Activated CD8-positive, alpha-beta memory T cell treated with anti-CD3 and anti-CD28 coated beads for 24 hours (primary cell): ENCODE measurements at regions not wholly inside any gene's neighbourhood (a gene's known extent, or its start where the extent isn't known, plus 50 kb on each side); places are given as distances from the start of the nearest gene placed in this dataset.
"Not testable (repeated sequence)": the region's sequence is repeated elsewhere in the genome, so short reads cannot be mapped to it uniquely, and the experiment has no call there.

ENCODE experiments used
- DNase-seq: peaks from one replicate; pipeline ENCODE4 v3.0.0-alpha.2; 2020

DNA sequence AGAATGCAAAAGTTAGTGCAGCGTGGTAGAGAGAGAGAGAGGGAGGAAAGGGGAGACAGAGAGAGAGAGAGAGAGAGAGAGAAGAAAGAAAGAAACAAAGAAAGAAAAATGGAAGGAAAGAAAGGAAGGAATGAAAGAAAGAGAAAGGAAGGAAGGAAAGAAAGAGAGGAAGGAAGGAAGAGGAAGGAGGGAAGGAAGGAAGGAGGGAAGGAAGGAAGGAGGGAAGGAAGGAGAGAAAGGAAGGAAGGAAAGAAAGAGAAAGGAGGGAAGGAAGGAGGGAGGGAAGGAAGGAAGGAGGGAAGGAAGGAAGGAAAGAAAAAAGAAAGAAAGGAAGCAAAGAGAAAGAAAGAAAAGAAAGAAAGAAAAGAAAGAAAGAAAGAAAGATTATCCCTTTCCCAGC, 209.8 kb upstream of the MYO3A start:
- DNase-seq, result no peak

DNA sequence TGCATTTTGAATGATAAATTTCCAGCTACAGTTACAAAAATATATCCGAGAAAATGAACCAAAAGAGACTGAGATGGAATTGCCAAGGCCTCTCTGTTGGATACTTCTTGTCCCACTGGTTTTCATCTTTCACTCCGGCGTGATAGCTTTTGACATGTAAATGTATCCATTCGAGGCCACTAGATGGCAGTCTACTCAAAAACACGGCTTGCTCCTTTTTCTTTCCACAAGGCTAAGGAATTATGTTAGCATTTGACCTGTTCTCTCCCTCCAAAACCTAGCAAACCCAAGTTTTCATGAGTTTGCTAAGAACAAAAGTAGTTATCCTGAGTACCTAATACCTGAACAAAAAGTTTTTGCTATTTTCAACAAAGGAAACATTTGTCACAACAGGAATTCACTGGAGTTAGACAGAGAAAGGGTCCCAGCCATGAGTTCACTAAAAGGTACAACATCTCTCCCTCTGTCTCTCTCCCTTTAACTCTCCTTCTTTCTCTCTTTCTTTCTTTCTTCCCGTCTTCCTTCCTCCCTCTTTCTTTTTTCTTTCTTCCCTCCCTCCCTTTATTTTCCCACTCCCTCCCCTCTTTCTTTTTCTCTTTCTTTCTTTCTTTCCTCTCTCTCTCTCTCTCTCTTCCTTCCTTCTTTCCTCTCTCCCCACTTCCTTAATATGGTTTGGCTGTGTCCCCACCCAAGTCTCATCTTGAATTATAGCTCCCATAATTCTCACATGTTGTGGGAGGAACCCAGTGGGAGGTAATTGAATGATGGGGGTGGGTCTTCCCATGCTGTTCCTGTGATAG, 207.9 kb upstream of the MYO3A start:
- DNase-seq, result no peak

DNA sequence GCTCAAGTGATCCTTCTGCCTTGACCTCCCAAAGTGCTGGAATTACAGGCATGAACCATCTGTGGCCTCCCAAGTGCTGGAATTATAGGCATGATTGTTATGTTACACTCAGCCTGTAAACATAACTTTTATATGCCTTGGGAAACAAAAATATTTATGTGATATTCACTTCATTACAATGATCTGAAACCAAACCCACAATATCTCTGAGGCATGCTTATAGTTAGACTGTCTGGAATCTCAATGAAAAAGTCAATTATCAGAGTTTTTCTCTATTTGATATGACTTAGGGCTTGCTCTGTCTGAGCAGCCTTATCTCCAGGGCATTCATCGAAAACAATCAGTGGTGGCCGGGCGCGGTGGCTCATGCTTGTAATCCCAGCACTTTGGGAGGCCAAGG, 195.3 kb upstream of the MYO3A start:
- no peak for DNase-seq

DNA sequence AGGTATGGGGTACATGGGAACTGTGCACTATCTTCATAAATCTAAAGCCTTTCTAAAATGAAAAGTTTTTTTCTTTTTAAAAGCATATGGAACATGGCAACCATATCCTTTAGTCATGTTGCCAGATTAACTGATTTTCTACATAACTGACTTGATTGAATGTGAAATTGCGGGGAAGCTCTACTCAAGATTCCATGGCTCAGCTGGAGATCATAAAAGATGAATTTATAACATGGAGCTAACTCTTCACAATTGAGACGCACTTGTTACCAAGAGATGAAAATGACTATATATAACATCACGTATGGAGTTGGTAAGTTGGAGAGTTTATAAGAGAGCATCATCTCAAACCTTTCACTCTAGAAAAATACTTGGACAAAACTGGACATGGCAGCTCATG, 190.2 kb upstream of the MYO3A start:
- no peak for DNase-seq

DNA sequence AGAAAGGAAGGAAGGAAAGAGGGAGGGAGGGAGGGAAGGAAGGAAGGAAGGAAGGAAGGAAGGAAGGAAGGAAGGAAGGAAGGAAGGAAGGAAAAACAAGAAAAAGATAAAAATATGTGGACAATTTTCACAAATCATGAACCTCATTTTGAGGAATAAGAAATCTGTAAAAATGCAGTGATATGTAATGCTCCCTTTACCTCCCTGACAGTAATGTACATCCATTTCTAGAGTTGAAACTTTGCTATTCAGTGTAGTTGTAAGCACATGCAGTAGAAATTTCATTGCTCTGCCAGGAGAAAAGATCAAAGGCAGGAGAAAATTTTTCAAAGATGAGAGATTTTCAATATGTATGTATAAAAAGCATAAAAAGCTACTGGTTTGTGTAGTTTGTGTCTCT, 189.5 kb upstream of the MYO3A start:
- no peak for DNase-seq

DNA sequence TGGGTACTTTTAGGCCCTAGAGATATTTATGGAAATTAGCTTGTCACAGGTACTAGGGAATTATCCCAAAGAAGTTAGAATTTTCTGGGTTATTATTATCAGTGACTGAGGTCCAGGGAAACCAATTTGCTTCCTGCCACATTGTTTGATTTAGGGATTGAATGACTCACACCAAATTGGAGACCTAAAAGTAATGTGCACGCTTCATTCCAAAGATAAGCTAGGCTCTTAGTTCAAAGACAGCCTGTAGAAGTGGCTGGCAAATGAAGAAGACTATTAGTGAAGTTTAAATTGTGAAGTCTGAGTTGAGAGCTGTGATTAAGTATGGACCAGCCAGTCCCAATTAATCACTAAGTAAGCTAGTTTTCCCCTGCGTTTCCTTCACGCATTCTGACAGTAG, 188.1 kb upstream of the MYO3A start:
- DNase-seq, result no peak

DNA sequence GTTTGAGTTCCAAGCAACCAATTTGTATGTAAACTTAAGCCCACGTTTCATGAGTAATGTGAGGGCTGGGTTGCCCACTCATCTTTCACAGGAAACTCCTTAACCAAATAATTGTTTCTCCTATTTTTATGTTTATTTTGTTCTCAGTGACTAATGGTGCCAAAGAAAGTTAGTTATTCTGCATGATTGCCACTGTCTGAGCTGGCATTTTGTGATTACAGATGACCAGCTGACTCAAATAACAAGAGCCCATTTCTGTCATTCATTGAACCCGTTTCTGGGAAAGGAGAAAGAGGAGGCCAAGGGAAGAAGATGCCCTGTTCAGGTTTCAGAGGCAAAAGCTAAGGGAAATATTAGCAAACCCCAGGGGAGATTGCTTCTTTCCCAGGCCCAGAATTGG, 186.9 kb upstream of the MYO3A start:
- no peak for DNase-seq

DNA sequence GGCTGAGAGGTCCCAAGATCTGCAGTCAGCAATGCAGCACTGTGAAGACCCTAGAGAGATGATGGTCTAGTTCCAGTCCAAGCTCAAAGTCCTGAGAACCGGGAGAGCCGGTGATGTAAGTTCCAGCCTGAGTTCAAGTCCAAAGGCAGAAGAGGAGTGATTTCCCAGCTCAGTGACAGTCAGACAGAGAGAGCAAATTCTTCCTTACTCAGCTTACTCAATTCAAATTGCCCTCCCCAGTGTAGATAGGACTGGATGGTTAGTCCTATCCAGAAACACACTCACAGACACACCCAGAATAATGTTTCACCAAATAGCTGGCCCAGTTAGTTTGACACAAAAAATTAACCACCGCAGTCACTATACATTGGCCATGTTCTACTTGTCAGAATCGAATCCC, 185.5 kb upstream of the MYO3A start:
- DNase-seq, result no peak

DNA sequence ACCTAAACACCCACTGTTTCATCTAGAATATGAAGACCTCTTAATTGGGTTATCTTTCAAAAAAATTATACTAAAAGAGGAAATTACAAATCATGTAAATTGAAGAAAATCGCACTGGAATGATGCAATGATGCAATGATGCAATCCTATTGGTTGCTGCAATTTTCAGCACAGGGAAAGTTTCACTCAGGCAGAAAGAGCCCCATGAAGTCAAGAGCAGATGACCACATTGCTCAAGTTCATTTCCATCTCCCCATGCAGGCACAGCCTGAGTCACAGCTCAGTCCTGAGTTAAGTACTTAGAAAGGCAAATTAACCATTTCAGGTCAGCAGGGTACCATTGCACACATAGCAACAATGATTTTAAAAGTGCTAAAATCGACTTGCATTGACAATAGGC, 180.3 kb upstream of the MYO3A start:
- DNase-seq, result no peak

DNA sequence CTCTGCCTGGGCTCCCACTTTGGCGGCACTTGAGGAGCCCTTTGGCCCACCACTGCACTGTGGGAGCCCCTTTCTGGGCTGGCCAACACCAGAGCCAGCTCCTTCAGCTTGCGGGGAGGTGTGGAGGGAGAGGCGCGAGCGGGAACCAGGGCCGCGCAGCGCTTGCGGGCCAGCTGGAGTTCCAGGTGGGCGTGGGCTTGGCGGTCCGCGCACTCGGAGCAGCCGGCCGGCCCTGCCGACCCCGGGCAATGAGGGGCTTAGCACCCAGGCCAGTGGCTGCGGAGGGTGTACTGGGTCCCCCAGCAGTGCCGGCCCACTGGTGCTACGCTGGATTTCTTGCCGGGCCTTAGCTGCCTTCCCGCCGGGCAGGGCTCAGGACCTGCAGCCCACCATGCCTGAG, 178.2 kb upstream of the MYO3A start:
- DNase-seq, result not testable (repeated sequence)

DNA sequence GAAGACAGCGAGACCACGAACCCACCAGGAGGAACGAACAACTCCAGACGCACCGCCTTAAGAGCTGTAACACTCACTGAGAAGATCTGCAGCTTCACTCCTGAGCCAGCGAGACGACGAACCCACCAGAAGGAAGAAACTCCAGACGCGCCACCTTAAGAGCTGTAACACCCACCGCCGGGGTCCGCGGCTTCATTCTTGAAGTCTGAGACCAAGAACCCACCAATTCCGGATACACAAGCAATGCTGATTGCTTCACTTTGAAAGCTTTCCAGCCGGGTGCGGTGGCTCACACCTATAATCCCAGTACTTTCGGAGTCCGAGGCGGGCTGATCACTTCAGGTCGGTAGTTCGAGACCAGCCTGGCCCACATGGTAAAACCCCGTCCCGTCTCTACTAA, 177.2 kb upstream of the MYO3A start:
- no peak for DNase-seq

DNA sequence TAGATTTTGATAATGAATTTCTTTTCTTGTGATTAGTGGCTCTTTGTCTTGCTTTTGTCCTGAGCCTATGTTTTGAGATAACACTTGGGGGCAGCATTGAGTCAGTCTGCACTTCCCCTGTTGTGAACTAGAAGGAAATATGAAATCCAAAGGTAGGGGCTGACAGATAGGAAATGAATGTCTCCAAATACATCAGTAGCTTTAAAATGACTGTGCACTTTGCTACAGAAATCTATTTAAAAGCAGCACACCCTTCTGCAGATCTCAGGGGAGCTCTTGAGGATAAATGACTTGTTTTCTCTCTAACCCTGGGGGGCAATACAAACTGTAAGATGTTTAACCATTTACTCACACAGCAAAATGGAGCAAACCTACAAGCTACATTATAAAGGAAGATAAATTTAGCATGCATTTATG, 176.0 kb upstream of the MYO3A start:
- no peak for DNase-seq

DNA sequence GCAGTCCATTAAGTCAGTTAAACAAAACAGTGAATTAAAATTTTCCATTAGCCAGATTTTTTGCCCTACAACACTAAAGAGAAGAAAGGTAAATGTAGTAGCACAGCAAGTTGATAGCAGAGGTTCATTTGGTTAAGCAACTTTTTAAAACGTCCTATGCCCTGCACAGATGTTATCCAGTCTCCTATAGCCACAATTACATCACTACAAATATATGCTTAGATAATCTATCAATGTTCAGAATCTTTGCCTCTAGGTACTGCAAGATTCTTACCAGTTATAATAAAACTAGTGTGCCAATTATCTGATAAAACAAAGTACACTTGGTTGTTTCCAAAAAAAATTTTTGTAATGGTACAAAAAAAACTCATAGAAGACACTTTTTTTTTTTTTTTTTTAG, 175.5 kb upstream of the MYO3A start:
- DNase-seq, result no peak

DNA sequence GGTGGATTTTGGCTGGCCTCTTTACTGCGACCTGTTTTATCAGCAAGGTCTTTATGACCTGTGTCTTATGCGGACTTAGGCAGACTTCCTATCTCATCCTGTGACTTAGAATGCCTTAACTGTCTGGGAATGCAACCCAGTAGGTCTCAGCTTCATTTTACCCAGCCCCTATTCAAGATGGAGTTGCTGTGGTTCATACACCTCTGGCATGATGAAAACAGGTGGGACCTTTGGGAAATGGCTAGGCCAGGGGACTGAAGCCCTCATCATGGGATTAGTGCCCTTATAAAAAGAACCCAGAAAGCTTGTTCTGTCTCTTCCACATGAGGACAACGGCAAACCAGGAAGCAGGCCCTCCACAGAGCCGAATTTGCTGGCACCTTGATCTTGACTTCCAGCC, 172.1 kb upstream of the MYO3A start:
- DNase-seq, result no peak

DNA sequence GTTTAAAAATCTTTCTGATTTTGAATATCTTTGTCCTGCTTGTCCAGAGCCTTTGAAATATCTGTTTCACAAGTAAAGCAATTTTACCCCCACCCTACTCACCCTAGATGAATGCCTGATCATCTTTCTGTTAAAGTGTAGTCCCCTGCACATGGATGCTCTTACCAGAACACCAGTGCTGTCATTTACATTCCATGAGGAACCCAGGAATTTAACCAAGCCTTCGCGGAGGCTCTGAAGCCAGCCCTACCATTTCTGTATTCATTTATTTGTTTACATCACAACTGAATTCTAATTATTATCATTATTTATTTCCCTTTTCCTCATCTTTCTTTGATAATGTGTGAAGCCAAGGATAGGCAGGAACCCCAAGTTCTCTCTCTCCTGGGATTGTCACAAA, 167.8 kb upstream of the MYO3A start:
- no peak for DNase-seq

DNA sequence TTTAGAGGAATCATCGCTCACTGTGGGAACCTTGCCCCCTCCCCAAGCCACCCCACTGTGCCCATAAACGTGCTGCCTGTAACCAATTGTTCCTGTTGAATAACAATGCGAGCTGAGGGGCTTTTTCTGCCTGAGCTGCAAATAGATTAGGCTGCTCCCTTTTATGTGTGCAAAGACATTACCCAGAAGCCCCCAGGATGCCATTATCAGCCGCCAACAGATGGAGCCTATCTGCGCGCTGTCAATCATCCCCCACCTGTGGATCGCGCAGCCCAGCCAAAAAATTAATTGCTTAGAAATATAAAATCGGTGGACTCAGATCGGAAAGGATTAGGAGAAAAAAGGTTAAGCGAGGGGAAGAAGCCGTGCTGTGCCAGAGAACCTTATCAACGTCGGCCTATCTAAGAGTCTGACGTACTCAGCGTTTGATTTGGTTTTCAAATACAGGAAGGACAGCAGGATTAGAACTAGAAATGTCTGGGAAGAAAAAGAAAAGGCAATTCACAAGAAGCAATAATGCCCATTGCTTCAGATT, 167.3 kb upstream of the MYO3A start:
- no peak for DNase-seq

DNA sequence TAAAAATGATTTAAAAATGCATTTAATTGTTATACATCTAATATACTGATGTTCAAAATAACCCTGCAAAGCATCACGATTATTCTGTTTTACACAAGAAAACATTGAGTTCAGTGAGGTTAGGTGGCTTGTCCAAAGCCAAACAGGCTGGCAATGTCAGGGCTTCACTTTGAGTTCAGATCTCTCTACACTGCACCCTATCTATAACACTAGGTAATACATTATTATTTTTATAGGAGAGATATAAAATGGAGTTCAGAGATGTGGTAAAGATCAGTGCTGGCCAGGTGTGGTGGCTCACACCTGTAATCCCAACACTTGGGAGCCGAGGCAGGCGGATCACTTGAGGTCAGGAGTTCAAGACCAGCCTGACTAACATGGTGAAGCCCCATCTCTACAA, 165.9 kb upstream of the MYO3A start:
- no peak for DNase-seq

DNA sequence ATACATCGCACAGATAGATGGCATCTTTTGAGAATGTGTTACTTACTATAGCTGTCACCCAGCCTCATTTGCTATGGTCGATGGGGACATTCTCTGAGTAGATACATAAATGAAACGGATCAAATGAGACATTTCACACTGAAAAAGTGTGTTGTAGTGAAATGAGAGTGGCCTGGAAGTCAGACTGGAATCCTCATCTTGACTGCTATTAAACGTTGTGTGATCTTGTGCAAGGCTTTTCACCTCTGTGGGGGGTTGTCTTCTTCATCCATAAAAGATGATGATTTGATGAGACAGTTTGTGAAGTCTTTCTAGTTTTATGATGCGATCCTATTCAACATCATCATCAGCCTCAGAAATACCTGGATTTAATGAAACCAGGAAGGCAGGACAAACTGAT, 155.4 kb upstream of the MYO3A start:
- no peak for DNase-seq

DNA sequence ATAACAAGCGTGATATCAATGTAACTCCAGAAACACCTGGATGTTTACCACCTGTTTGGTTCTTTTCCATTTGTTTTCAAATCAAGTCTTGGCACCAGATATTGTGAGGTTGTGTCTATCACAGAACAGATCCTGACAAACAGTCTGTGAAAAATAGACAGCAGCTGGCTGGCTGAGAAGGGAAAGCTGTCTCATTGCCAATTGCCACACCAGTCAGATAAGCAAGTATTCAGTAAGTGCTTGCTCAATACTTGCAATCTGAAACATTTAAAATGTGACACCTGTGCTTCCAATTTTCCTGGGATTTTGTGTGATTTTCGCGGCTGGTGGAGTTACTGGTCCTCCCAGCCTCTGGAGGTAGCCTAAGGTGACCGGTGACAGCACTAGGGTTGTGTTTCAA, 147.9 kb upstream of the MYO3A start:
- no peak for DNase-seq

DNA sequence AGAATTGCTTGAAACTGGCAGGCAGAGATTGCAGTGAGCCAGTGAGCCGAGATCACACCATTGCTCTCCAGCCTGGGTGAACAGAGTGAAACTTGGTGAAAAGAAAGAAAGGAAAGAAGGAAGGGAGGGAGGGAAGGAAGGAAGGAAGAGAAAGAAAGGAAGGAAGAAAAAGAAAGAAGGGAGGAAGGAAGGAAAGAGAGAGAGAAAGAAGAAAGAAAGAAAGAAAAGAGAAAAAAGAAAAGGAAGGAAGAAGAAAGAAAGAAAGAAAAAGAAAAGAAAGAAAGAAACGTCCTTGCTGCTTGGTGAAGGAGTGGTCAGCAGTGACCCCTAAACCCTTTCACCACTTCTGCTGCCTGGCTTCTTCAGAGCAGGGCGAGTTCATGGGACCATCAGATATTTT, 147.1 kb upstream of the MYO3A start:
- DNase-seq, result no peak

DNA sequence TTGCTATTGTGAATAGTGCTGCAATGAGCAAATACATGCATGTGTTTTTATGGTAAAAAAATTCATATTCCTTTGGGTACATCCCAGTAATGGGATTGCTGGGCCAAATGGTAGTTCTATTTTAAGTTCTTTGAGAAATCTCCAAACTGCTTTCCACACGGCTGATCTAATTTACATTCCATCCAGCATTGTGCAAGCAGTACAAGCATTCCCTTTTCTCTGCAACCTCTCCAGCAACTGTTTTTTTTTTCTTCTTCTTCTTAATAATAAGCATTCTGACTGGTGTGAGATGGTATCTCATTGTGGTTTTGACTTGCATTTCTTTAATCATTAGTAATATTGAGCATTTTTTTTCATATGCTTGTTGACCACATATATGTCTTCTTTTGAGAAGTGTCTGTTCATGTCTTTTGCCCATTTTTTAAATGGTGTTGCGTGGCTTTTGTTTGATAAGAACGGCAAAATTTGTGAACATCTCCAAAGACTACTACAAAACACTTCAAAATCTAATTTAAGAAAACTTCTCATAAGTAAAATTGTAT, 136.1 kb upstream of the MYO3A start:
- no peak for DNase-seq

DNA sequence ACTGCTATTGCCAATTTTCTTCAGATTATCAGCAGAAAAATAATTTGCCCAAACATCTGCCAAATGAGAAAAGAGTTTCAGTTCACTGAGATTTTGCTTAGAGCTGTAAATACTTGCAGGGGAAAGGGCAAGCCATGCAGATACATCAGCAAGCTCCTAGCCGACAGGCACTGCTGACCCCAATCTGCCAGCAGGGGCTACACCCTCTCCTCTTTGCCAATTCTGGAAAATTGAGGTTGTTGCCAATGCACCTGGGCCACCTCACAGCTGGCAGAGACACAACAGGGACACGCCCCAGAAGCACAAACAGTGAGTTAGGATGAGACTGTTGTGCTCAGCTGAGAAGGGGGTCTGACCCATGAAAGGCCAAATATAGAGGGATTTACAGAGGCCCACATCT, 129.5 kb upstream of the MYO3A start:
- DNase-seq, result no peak

DNA sequence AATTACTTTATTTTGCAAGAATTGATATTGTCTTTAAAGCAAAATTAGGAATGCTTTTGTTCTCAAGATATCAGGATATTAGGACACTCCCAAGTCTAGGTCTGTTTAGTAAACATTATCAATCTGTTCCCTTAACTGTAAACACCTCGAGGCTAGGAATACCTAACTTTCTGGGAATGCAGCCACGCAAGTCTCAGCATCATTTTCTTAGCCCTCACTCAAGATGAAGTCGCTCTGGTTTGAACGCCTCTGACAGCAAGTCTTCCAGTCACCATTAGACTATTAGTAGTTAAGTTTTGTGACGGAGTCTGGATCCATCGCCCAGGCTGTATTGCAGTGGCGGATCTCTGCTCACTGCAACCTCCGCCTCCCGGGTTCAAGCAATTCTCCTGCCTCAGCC, 128.0 kb upstream of the MYO3A start:
- no peak for DNase-seq

DNA sequence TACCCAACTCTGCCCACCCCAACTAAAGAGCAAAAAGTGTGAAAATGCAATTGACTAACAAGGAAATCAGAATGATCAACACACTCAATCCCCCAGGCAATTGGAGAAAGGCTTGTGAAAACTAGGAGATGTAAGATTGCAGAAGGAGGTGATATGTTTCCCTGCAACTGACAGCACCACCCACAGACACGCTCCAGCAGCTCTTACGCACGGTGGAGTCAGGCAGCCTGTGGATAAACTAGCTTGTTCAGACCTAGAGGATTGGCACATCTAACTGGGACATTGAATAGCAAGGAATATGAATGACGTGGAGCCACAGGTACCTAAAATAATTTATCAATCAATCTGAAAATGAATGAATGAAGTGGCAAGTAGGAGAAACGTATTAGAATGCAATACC, 125.7 kb upstream of the MYO3A start:
- DNase-seq, result no peak
